NT2/D1 (cell line): ENCODE measurements at regions not wholly inside any gene's neighbourhood (a gene's known extent, or its start where the extent isn't known, plus 50 kb on each side); places are given as distances from the start of the nearest gene placed in this dataset.

Experiments used
- DNase-seq: peaks from one replicate; pipeline ENCODE4 v3.0.0-alpha.2; 2011; ENCODE audit warnings: low read depth, low spot score
- H3K27me3 ChIP-seq: 2 replicates; pipeline ENCODE4 v1.6.0; 2011; ENCODE audit warnings: mild to moderate bottlenecking; ENCODE audit not compliant: insufficient read length, insufficient read depth
- H3K36me3 ChIP-seq: 2 replicates; pipeline ENCODE4 v1.6.1; 2011; ENCODE audit warnings: mild to moderate bottlenecking, low read length, mixed read lengths; ENCODE audit not compliant: insufficient read depth, insufficient read length
- H3K4me1 ChIP-seq: 2 replicates; pipeline ENCODE4 v1.5.1; 2011; ENCODE audit not compliant: insufficient read depth, insufficient read length
- H3K4me3 ChIP-seq: 2 replicates; pipeline ENCODE4 v1.5.1; 2011; ENCODE audit warnings: low read depth; ENCODE audit not compliant: insufficient read length
- H3K9ac ChIP-seq: 2 replicates; pipeline ENCODE4 v1.6.0; 2011; ENCODE audit warnings: low read depth; ENCODE audit not compliant: insufficient read length
- H3K9me3 ChIP-seq: 2 replicates; pipeline ENCODE4 v1.5.1; 2011; ENCODE audit warnings: mild to moderate bottlenecking, low read length; ENCODE audit not compliant: insufficient read depth
- SUZ12 ChIP-seq: IDR thresholded peaks from 2 replicates; pipeline ENCODE4 v1.6.1; 2011; ENCODE audit not compliant: insufficient read length, insufficient read depth; ENCODE audit errors: extremely low read depth
- YY1 ChIP-seq: IDR thresholded peaks from 2 replicates; pipeline ENCODE4 v1.6.1; 2011; ENCODE audit not compliant: insufficient read length, insufficient read depth
- ZNF274 ChIP-seq: IDR thresholded peaks from 2 replicates; pipeline ENCODE4 v1.6.1; 2011; ENCODE audit warnings: mild to moderate bottlenecking, low read depth, low read length

GRCh38 chr4:144584428-144584827 lies 61.5 kb upstream of the HHIP start:
- no peak overlapping the region for H3K9ac ChIP-seq
- H3K4me1 ChIP-seq: no peaks in the 10 kb centered on the region

GRCh38 chr4:144589512-144589911 lies 56.4 kb upstream of the HHIP start:
- DNase-seq: no peak
- Histone ChIP-seq H3K9me3 (no peaks in the 10 kb centered on the region), H3K36me3 (no peaks in the 10 kb centered on the region), H3K9ac (no peak overlapping the region), H3K4me3 (no peak overlapping the region), H3K4me1 (no peaks in the 10 kb centered on the region), H3K27me3 (no peaks in the 10 kb centered on the region)
- TF ChIP-seq SUZ12: no peak
- no peak for TF ChIP-seq ZNF274
- TF ChIP-seq YY1: no peak

More at GRCh38 chr4:144584428-144584827, 61.5 kb upstream of the HHIP start:
- no peaks in the 10 kb centered on the region for H3K9me3 ChIP-seq
- TF ChIP-seq ZNF274: no peak
- no peak for TF ChIP-seq SUZ12
- TF ChIP-seq YY1: no peak
- no peaks in the 10 kb centered on the region for H3K36me3 ChIP-seq
- no peak for DNase-seq
- no peaks in the 10 kb centered on the region for H3K27me3 ChIP-seq
- no peak overlapping the region for H3K4me3 ChIP-seq

GRCh38 chr4:144590020-144590419 lies 55.9 kb upstream of the HHIP start:
- H3K4me1 ChIP-seq: no peaks in the 10 kb centered on the region

GRCh38 chr4:144591401-144591800 lies 54.6 kb upstream of the HHIP start:
- no peak overlapping the region for H3K4me3 ChIP-seq
- TF ChIP-seq SUZ12: no peak
- TF ChIP-seq ZNF274: no peak
- TF ChIP-seq YY1: no peak
- no peaks in the 10 kb centered on the region for H3K4me1 ChIP-seq
- no peaks in the 10 kb centered on the region for H3K27me3 ChIP-seq
- no peak for DNase-seq
- no peak overlapping the region for H3K9ac ChIP-seq
- no peaks in the 10 kb centered on the region for H3K36me3 ChIP-seq
- H3K9me3 ChIP-seq: no peaks in the 10 kb centered on the region

More at GRCh38 chr4:144590020-144590419, 55.9 kb upstream of the HHIP start:
- no peaks in the 10 kb centered on the region for H3K27me3 ChIP-seq
- TF ChIP-seq SUZ12 (no peak), YY1 (no peak)
- no peaks in the 10 kb centered on the region for H3K9me3 ChIP-seq
- no peak overlapping the region for H3K9ac ChIP-seq
- DNase-seq: no peak
- H3K4me3 ChIP-seq: no peak overlapping the region
- no peaks in the 10 kb centered on the region for H3K36me3 ChIP-seq

GRCh38 chr4:144592264-144592663 lies 53.7 kb upstream of the HHIP start:
- no peaks in the 10 kb centered on the region for H3K27me3 ChIP-seq
- TF ChIP-seq SUZ12 (no peak), YY1 (no peak), ZNF274 (no peak)
- no peak overlapping the region for H3K4me3 ChIP-seq
- DNase-seq: no peak
- H3K4me1 ChIP-seq: no peaks in the 10 kb centered on the region
- no peaks in the 10 kb centered on the region for H3K9me3 ChIP-seq
- H3K36me3 ChIP-seq: no peaks in the 10 kb centered on the region
- H3K9ac ChIP-seq: no peak overlapping the region

- Histone ChIP-seq H3K36me3 (no peaks in the 10 kb centered on the region), H3K9ac (no peak overlapping the region), H3K4me1 (no peaks in the 10 kb centered on the region), H3K9me3 (no peaks in the 10 kb centered on the region), H3K27me3 (no peaks in the 10 kb centered on the region), H3K4me3 (no peak overlapping the region)
- no peak for DNase-seq
- no peak for TF ChIP-seq SUZ12
- no peak for TF ChIP-seq YY1
- no peak for TF ChIP-seq ZNF274
Measured at GRCh38 chr4:144594471-144594986, 51.4 kb upstream of the HHIP start.

- Histone ChIP-seq H3K9me3 (no peaks in the 10 kb centered on the region), H3K9ac (no peak overlapping the region), H3K4me1 (no peaks in the 10 kb centered on the region), H3K27me3 (no peaks in the 10 kb centered on the region), H3K36me3 (no peaks in the 10 kb centered on the region), H3K4me3 (no peak overlapping the region)
- TF ChIP-seq ZNF274 (no peak), SUZ12 (no peak), YY1 (no peak)
- DNase-seq: no peak
Measured at GRCh38 chr4:144595681-144596080, 50.3 kb upstream of the HHIP start.
